GM18511 (cell line): ENCODE measurements at regions not wholly inside any gene's neighbourhood (a gene's known extent, or its start where the extent isn't known, plus 50 kb on each side); places are given as distances from the start of the nearest gene placed in this dataset.
A peak's percentile ranks its signal among the peaks of the same experiment; 100 is the strongest.
"Not testable (repeated sequence)": the region's sequence is repeated elsewhere in the genome, so short reads cannot be mapped to it uniquely, and the experiment has no call there.

Experiments
- ATAC-seq: cut with Tn5 transposase; IDR thresholded peaks from one replicate; pipeline ENCODE4 v1.9.1; 2021; ENCODE audit warnings: mild to moderate bottlenecking, moderate library complexity; ENCODE audit not compliant: unreplicated experiment

GRCh38 chr3:153221748-153222162 lies 59.7 kb downstream of the RAP2B start:
- peak; percentile 92 for ATAC-seq

GRCh38 chr3:153226877-153227276 lies 64.9 kb downstream of the RAP2B start:
- not testable (repeated sequence) for ATAC-seq

- not testable (repeated sequence) for ATAC-seq
Measured at GRCh38 chr3:153230427-153230826, 68.4 kb downstream of the RAP2B start.

- not testable (repeated sequence) for ATAC-seq
Measured at GRCh38 chr3:153231245-153231644, 69.2 kb downstream of the RAP2B start.

GRCh38 chr3:153232050-153232752 lies 70.2 kb downstream of the RAP2B start:
- ATAC-seq: not testable (repeated sequence)

GRCh38 chr3:153232851-153233271 lies 70.8 kb downstream of the RAP2B start:
- ATAC-seq: no peak

- no peak for ATAC-seq
Measured at GRCh38 chr3:153233986-153234385, 72.0 kb downstream of the RAP2B start.

- no peak for ATAC-seq
Measured at GRCh38 chr3:153242896-153243295, 80.9 kb downstream of the RAP2B start.

- no peak for ATAC-seq
Measured at GRCh38 chr3:153244961-153245360, 82.9 kb downstream of the RAP2B start.

- ATAC-seq: no peak
Measured at GRCh38 chr3:153245661-153246060, 83.6 kb downstream of the RAP2B start.

- ATAC-seq: no peak
Measured at GRCh38 chr3:153246331-153246730, 84.3 kb downstream of the RAP2B start.

- no peak for ATAC-seq
Measured at GRCh38 chr3:153246806-153247205, 84.8 kb downstream of the RAP2B start.

GRCh38 chr3:153247331-153248330 lies 85.6 kb downstream of the RAP2B start:
- no peak for ATAC-seq

- not testable (repeated sequence) for ATAC-seq
Measured at GRCh38 chr3:153248835-153249234, 86.8 kb downstream of the RAP2B start.

- ATAC-seq: no peak
Measured at GRCh38 chr3:153249906-153250305, 87.9 kb downstream of the RAP2B start.

GRCh38 chr3:153250446-153250845 lies 88.4 kb downstream of the RAP2B start:
- ATAC-seq: no peak

GRCh38 chr3:153252963-153253362 lies 90.9 kb downstream of the RAP2B start:
- ATAC-seq: no peak

- no peak for ATAC-seq
Measured at GRCh38 chr3:153254361-153254760, 92.3 kb downstream of the RAP2B start.

GRCh38 chr3:153257673-153258351 lies 95.8 kb downstream of the RAP2B start:
- no peak for ATAC-seq

- ATAC-seq: no peak
Measured at GRCh38 chr3:153259956-153260355, 97.9 kb downstream of the RAP2B start.

GRCh38 chr3:153260681-153261080 lies 98.7 kb downstream of the RAP2B start:
- ATAC-seq: no peak
